ENCODE measurements at regions not wholly inside any gene's neighbourhood (a gene's known extent, or its start where the extent isn't known, plus 50 kb on each side); places are given as distances from the start of the nearest gene placed in this dataset.
A peak's percentile ranks its signal among the peaks of the same experiment; 100 is the strongest.

DNA sequence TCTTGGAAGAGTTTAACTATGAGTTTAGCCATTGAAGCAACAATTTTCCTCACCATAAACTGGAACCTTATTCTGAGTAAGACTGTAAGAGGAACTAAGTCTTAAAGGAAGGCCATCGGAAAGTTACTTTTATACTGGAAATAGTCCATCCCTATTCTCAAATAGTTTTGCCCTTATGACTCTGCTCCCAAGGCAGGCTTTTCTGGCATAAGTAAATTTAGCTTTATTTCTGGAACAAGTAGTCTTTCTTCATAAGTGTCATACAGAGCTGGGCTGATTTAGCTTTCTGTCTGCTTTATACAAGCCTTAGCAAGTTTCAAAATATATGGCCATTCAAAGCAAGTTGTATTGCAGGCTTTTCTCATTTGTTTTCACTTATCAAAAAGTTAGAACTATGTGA, 328.1 kb downstream of the HACE1 start:
- ATAC-seq = no peak
- intact Hi-C loops (cut with DNase I) = no loop called here
- no peak for DNase-seq (ENCODE audit: missing footprints)

DNA sequence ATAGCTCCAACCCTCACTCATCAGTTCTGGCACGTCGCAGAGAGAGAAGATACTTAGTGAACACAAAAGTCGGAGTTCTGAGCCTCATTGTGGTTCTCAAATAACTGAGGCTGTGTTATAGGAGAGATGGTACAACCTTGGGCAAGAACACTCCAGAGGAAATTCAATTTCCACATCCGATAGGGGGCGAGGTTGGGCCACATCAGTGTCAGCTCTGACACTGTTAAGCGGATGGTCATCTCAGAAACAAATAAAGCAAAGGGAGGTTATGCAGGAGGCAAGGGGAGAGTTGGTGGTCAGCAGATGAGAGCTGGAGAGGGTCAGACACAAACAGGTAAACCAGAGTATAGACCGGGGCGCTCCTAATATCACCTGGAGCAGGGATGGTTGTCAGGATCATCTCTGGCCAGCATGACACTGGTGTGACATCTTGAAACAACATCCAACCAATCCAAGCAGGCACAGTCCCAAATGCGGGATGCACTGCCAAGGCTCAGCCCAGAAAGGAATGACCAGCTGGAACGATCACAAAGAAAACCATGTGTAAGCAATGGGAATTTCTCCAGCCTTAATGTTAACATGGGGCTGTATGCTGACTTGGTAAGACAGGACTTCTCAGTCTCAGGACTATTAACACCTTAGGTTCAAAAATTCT, 331.8 kb downstream of the HACE1 start:
- DNase-seq (ENCODE audit: missing footprints) = no peak

DNA sequence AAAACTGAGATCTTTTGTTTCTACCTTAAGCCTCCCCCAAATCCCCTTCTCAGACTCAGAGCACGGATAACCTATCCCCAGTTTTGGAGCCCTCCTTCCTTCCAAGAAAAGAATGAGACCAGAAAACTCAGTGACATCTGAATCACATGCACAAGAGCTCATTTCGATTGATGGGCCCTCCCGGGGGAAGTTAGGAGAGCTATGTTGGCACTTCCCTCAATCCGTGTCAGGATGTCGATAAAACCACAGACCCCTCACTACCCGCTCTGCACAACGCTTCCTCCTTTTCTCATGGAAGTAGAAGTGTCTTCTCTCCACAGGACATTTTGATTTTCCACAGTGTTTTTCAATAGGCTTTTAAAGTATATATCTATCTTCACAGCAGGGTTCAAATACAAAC, 332.4 kb downstream of the HACE1 start:
- intact Hi-C loops (cut with DNase I) = loop anchor here (5.0 kb wide), 1 partner anchor 245 kb away; no protein-coding TSS in a partner anchor
- DNase-seq (ENCODE audit: missing footprints) (no peak), ATAC-seq (peak; percentile 51)

More for the DNA sequence above, 331.8 kb downstream of the HACE1 start:
- ATAC-seq = peak; percentile 20
- intact Hi-C loops (cut with DNase I) = loop anchor here (5.0 kb wide), 1 partner anchor 244 kb away; no protein-coding TSS in a partner anchor

DNA sequence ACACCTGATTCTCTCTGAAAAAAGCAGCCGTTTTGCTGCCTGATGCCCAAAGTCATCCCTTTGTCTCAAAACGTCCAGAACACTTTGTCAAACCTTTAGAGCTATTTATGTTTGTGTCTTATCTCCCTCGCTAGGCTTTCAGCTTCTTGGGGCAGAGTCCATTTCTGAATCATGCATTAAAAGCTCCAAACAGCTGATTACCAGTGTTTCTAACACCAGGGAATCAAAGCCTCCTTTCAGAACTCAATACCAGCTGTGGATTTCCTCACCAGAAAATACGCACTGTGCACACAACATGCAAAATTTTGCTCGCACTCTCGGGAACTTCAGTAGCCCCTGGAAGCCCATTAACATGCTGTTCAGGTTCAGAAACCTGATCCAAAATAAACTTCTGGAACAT, 333.3 kb downstream of the HACE1 start:
- no peak for DNase-seq (ENCODE audit: missing footprints)
- ATAC-seq = no peak
- intact Hi-C loops (cut with DNase I) = loop anchor here (5.0 kb wide), 1 partner anchor 246 kb away; no protein-coding TSS in a partner anchor

DNA sequence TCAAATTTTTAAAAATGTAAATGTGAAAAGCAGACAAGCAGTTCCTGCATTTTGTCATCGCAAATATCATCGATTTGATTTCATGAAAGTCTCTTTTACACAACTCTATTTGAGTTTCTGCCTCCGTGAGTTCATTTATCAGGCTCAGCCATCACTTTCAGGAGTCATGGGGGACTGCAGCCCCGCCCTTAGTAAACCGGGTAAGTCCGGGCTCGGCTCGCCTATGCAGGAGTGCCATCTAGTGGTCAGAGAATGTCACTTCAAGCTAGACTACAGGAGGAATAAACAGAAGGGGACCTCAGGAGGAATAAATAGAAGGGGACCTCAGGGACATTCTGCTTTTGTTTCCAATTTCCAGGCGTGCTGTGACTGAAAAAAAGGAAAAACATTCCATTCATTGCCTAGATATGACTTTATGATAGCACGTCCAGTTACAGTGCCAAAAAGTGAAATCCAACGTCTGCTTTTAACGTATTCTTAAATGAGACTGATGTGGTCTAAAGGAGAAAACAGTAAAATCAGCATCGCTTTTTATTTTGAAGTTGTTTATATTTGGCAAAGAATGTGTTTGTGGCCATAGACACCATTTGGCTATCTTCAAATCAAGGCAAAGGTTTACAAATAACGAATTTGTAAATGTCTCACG, 333.9 kb downstream of the HACE1 start:
- intact Hi-C loops (cut with DNase I) = loop anchor here (5.0 kb wide), 1 partner anchor 247 kb away; no protein-coding TSS in a partner anchor
- DNase-seq (ENCODE audit: missing footprints) (peak; percentile 84), ATAC-seq (peak; percentile 89)

DNA sequence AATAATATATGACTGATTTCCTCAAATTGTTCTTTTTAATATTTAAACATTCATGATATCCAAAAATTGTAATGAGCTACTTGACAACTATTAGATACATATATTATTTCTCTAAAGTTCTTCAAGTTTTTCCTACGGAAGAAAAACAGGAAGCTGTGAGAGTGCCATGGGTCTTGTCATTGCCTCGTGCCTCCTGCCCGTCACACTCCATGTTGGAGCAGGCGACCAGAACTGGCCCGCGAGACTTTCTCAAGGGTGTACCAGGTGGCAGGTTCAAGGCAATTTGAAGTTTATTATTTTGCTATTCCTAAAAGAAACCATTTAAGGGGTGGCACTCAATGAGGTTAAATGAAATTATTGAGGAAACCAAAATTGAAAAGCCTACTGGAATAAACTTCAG, 337.2 kb downstream of the HACE1 start:
- intact Hi-C loops (cut with DNase I) = no loop called here
- ATAC-seq (no peak), DNase-seq (ENCODE audit: missing footprints) (no peak)

DNA sequence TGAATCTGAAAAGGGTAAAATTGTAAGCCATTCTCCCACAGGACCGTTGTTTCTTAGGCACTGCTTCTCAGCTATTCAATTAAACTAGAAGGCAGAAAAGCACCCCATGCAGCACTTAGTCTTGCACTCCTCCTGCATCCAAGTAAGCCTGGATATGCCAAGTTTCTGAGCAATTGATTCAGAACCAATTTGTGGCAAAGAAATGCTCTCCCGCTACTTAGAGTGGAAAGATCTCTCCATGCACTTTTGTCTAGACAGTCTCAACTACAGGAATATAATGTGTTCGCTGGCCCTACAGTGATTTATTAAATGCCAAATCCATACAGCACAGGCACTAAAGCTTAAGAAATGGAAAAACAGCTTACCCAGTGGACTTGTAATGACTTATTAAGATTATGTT, 338.5 kb downstream of the HACE1 start:
- no peak for ATAC-seq
- intact Hi-C loops (cut with DNase I) = no loop called here
- DNase-seq (ENCODE audit: missing footprints) = no peak

DNA sequence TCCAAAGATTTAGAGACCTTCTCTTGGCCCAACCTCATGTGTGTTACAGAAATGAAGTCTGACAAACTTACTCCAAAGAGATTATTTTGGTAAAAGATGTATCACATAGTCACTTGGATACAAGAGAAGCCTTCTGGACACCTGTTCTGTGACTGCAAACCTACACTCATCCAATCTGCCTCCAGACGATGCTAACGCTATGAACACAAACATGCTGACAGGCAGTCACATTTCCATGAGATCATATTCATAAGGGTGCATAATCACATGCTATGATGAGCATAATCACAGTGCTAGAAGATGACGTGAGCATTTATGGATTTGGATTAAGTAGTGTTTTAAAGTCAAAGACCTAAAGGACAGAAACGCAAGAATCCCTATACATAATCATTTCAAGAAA, 340.2 kb downstream of the HACE1 start:
- no peak for DNase-seq (ENCODE audit: missing footprints)
- intact Hi-C loops (cut with DNase I) = no loop called here

DNA sequence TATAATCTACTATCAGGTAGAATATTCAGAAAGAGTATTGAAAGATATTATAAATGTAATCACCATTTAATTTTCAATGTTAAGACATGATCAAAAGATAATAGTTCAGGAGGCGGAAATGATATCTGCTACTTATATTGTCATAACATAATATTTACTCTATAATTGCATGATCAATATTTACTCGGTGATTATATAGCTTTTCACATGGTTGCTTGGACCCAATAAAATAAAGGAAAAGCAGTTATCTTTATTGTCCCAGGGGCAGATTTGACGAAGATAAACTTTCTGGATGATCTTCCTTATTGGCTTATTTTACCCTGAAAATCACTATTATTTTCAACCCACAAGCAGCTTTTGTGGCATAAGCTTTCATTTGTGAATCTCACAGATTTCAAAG, 350.4 kb downstream of the HACE1 start:
- ATAC-seq (no peak), DNase-seq (ENCODE audit: missing footprints) (no peak)

More for the DNA sequence above, 340.2 kb downstream of the HACE1 start:
- ATAC-seq = no peak

DNA sequence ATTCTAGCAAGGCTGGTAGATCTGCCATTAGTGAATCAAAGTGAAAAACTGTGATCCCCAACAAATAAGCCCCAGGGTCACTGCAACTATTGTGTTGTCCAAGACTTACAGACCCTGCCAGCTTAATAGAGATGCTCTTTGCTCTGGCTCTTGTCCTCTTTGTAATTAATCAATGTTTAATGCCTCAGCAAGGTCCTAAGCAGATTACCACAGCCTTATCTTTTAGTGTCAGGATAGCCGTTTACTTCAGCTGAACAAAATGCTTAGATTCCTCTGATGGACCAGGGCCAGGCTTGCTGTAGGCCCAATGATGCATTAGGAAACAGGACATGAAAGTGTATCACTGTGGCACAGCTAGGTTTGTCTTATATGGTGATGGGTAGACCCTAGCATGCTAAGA, 353.3 kb downstream of the HACE1 start:
- no peak for ATAC-seq
- intact Hi-C loops (cut with DNase I) = no loop called here

More for the DNA sequence above, 350.4 kb downstream of the HACE1 start:
- intact Hi-C loops (cut with DNase I) = no loop called here

DNA sequence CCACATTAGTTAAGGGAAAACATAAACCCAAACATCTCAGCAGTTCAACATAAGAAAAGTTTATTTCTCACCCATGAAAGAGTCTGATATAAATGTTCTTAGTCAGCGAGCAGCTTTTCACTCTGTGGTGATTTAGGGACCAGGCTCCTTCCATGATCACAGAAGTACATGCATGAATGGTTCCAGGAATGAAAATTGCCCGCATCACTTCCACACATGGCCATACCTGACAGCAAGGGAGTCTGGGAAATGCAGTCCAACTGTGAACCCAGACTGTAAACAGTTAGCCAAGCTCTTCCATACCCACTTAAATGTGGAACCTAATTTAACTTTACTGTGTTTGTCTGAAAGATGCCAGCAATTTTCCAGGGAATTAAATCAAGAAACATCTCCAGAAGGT, 353.9 kb downstream of the HACE1 start:
- DNase-seq (ENCODE audit: missing footprints) (no peak), ATAC-seq (no peak)
- intact Hi-C loops (cut with DNase I) = no loop called here

More for the DNA sequence above, 353.3 kb downstream of the HACE1 start:
- no peak for DNase-seq (ENCODE audit: missing footprints)

DNA sequence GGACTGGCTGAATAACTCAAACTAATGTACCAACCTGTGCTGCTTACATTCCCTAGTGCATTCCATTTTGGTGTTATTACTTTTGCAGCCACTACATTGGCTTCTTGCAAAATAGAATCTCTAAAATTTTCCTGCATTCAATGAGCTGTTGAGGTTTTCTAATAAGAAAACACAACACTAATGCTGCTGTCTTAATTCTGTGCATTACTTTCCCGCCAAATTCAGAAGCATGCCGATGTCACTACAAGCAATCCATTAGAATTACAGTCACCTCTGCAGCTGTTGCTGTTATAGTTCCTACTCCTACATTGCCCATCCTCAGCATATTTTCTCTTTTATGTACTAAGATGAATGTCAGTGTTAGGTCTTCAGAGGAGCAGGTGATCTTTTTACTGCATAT, 359.5 kb downstream of the HACE1 start:
- DNase-seq (ENCODE audit: missing footprints) (no peak), ATAC-seq (no peak)
- intact Hi-C loops (cut with DNase I) = no loop called here

DNA sequence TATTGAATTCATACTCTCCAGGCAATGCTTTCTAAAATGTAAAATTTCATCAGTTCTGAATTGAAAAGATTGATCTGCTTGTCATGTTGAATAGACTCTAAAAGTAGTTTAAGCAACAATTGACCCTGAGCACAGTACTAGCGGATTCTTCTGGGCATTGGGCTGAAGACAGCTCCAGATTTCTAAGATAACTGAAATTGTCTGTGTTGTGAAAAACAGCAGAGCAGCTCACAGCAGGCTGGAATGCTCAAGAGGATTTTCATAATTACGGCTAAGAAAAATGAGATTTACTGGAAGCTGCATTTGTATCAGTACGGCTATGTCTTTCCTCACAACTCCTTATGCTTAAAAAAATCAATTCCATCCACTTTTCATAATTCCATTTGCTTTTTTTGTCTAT, 373.7 kb downstream of the HACE1 start:
- ATAC-seq (no peak), DNase-seq (ENCODE audit: missing footprints) (no peak)
- intact Hi-C loops (cut with DNase I) = no loop called here

DNA sequence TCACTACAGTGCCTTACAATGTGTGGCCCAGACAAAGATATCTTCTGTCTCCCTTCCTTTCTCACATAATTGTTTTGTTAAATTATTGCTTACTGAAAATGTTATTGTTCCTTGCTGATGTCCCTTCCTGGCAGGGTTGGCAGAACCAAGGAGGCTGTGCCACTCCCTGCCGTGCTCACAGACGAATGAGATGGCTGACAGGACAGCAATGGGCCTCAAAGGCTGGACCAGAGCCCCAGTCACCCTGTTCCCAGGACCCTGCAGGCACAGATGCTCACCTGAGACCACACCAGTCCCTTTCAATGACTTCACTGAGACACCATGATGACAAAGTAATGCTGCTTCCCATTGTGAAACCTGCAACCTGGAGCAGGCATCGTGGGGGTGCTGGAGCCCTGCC, 375.1 kb downstream of the HACE1 start:
- DNase-seq (ENCODE audit: missing footprints) = no peak
- no peak for ATAC-seq
- intact Hi-C loops (cut with DNase I) = no loop called here

DNA sequence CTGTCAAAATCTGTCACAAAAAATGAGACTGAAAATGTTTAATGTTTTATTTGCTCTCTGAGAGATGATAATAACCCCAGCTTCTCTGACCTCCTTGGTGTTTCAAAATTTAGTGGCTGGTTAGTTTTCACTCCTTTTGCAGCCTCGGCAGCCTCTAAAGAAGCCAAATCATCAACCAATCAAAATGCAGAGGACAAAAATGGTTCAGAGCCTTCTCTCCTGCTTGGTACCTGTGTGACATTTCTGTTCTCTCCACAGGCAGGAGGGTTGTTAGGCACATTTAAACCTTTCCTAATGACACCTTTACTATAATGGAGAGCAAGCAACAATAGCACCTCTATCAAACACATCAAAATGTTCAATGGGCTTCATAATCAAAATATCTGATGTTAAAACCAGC, 375.5 kb downstream of the HACE1 start:
- DNase-seq (ENCODE audit: missing footprints) = no peak
- intact Hi-C loops (cut with DNase I) = no loop called here
- no peak for ATAC-seq

DNA sequence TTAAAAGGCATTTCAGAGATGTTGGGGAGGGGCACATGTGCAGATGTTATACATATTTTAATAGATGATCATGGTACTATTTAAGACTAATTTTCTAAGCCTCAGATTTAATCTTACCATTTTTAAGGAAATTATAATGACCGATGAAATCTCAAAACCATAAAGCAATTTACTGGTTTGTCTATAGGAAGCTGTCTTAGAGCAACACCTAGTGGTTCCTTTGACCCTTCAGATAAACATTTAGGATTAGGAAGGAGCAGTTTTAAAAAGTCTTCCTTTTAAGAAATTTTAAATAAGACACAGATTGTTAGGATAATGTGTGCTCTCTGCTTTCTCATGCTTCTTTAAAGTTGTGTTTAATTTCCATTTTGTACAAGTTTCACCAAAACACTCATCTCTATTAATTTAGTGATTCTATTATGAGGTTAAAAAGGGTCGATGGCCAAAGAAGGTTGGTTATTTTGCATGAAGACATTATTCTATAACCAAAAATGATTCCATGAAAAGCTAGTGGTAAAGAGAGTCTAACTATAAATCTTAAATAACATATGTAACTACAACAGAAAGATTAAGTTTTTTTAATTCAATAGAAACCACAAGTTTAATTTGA, 376.4 kb downstream of the HACE1 start:
- intact Hi-C loops (cut with DNase I) = no loop called here

DNA sequence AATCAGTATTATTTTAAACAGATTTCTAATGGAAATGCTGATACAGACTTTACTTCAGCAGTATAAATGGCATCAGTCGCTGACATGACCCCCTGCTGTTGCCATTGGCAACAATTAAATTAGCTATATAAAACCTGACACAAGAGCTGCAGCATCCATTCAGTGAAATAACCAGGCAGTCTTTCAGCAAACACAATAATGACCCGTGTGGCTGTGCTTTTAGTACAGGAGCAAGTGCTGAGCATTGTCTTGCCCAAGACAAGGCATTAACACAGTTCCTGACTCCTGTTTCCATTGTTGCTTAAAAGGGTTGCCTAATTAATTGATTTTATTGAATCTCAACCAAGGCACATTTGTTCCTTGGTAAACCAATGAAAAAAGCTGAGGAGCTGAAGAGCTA, 382.1 kb downstream of the HACE1 start:
- DNase-seq (ENCODE audit: missing footprints) (no peak), ATAC-seq (no peak)
- intact Hi-C loops (cut with DNase I) = no loop called here

More for the DNA sequence above, 376.4 kb downstream of the HACE1 start:
- ATAC-seq (no peak), DNase-seq (ENCODE audit: missing footprints) (no peak)

DNA sequence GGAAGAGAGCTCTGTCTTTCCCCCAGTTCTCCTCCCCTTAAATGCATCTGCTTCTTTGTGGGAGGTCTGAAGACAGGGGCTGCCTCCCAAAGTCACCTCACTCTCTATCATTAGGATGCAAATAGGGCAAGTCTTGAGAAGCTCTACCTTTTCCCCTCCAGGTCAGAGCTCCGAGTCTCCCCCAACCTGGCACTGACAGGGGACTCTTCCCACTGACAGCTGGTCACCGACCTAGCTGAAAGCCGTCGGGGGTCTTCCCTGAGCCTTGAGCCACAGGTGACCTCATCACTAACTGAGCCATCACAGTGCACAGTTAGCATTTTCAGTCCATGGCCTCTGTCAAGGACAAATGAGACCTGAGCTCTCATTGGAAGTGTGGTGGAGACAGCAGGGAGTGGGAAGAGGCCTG, 386.7 kb downstream of the HACE1 start:
- no peak for DNase-seq (ENCODE audit: missing footprints)
- no peak for ATAC-seq
- intact Hi-C loops (cut with DNase I) = no loop called here

DNA sequence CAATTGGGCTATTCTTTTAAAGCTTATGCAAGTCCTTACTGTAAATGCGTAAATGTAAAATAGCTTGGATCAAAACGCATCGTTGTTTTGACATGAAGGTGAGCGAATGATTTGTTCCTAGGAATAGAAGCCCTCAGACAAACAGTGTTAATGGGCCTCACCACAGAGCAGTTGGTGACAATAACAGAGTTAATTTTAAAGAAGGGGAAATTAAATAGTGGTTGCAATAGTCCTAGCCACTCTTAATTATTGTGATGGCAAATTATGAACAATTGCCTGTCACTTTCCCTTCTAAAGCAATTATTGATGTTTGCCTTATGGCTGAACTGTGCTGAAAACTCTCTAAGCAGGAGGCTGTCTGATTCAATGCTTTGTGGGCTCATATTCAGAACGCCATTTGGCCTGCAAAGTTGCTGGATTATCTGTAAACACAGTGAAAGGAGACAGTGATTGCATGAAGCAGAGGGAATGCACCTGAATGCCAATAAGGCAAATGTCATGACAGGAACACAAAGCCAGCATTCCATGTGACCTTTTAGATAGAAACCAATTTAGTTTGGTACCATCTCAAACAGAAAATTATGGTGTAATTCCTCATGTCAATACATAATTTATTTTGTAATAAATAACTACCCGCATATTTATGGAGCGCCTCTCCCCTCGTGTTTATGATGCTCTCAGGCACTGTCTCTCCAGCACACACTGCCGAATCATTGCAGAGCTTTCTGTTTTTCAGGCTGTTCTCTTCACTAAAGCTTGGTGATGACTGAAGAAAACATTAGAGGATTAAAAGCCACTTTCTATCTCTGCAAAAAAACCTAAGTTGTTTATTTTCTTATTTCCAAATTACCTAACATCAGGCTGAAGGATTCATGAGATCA, 387.5 kb downstream of the HACE1 start:
- ATAC-seq = no peak
- intact Hi-C loops (cut with DNase I) = no loop called here
- no peak for DNase-seq (ENCODE audit: missing footprints)

All from Right ventricle myocardium inferior (tissue), 1 donor.